ENCODE measurements at regions not wholly inside any gene's neighbourhood (a gene's known extent, or its start where the extent isn't known, plus 50 kb on each side); places are given as distances from the start of the nearest gene placed in this dataset.
A peak's percentile ranks its signal among the peaks of the same experiment; 100 is the strongest.

GRCh38 chr4:123278755-123279154, 117.8 kb upstream of the SPRY1 start:
- TF ChIP-seq CTCF (IDR thresholded peaks at IDR 0.05): no peak
- intact Hi-C loops (cut with DNase I; ENCODE audit: low total_unique reads): no loop called here
- no peak overlapping the region for H3K4me3 ChIP-seq
- no peaks in the 10 kb centered on the region for H3K9me3 ChIP-seq
- no peak overlapping the region for H3K27ac ChIP-seq
- no peaks in the 10 kb centered on the region for H3K27me3 ChIP-seq
- no peaks in the 10 kb centered on the region for H3K36me3 ChIP-seq
- peaks cover 0 to 16% (median 3%) of the 10 kb centered on the region in 4 donors for H3K4me1 ChIP-seq
- no peak for DNase-seq

GRCh38 chr4:123283371-123283895, 113.2 kb upstream of the SPRY1 start:
- intact Hi-C loops (cut with DNase I; ENCODE audit: low total_unique reads): no loop called here
- H3K27me3 ChIP-seq: no peaks in the 10 kb centered on the region
- no peak overlapping the region for H3K4me3 ChIP-seq
- peaks cover 0 to 46% (median 14%) of the 10 kb centered on the region in 4 donors for H3K4me1 ChIP-seq
- no peaks in the 10 kb centered on the region for H3K9me3 ChIP-seq
- H3K27ac ChIP-seq: peak overlapping the region; percentile 13 to 26
- TF ChIP-seq CTCF (IDR thresholded peaks at IDR 0.05): no peak
- no peak for DNase-seq
- no peaks in the 10 kb centered on the region for H3K36me3 ChIP-seq

GRCh38 chr4:123284168-123284567, 112.4 kb upstream of the SPRY1 start:
- no peak for DNase-seq
- Histone ChIP-seq H3K9me3 (no peaks in the 10 kb centered on the region), H3K27ac (peak overlapping the region; percentile 13 to 26), H3K4me1 (peaks cover 0 to 46% (median 14%) of the 10 kb centered on the region in 4 donors), H3K4me3 (no peak overlapping the region), H3K27me3 (no peaks in the 10 kb centered on the region), H3K36me3 (no peaks in the 10 kb centered on the region)
- intact Hi-C loops (cut with DNase I; ENCODE audit: low total_unique reads): no loop called here
- no peak for TF ChIP-seq CTCF (IDR thresholded peaks at IDR 0.05)

- Histone ChIP-seq H3K4me1 (peaks cover 0 to 46% (median 14%) of the 10 kb centered on the region in 4 donors), H3K9me3 (peaks cover 0 to 25% (median 10%) of the 10 kb centered on the region in 3 donors), H3K27me3 (no peaks in the 10 kb centered on the region), H3K4me3 (no peak overlapping the region), H3K36me3 (peaks cover 0 to 4% (median 0%) of the 10 kb centered on the region in 3 donors), H3K27ac (no peak overlapping the region)
- intact Hi-C loops (cut with DNase I; ENCODE audit: low total_unique reads): no loop called here
- TF ChIP-seq CTCF (IDR thresholded peaks at IDR 0.05): no peak
- no peak for DNase-seq
These were observed 109.6 kb upstream of the SPRY1 start for GRCh38 chr4:123286903-123287466.

GRCh38 chr4:123288309-123289025, 108.1 kb upstream of the SPRY1 start:
- peaks cover 0 to 32% (median 13%) of the 10 kb centered on the region in 4 donors for H3K4me1 ChIP-seq
- H3K27me3 ChIP-seq: no peaks in the 10 kb centered on the region
- H3K36me3 ChIP-seq: peaks cover 0 to 8% (median 4%) of the 10 kb centered on the region in 3 donors
- H3K27ac ChIP-seq: no peak overlapping the region
- H3K9me3 ChIP-seq: peaks cover 0 to 35% (median 10%) of the 10 kb centered on the region in 3 donors
- TF ChIP-seq CTCF (IDR thresholded peaks at IDR 0.05): no peak
- no peak for DNase-seq
- no peak overlapping the region for H3K4me3 ChIP-seq
- intact Hi-C loops (cut with DNase I; ENCODE audit: low total_unique reads): no loop called here
